ENCODE measurements at regions not wholly inside any gene's neighbourhood (a gene's known extent, or its start where the extent isn't known, plus 50 kb on each side); places are given as distances from the start of the nearest gene placed in this dataset.

GRCh38 chr4:115355329-115355728, 241.9 kb upstream of the NDST4 start:
- no peaks in the 10 kb centered on the region for H3K36me3 Mint-ChIP-seq (ENCODE audit: insufficient read depth)
- no peak overlapping the region for H3K27ac Mint-ChIP-seq (ENCODE audit: low read depth)
- no peak overlapping the region for H3K4me3 Mint-ChIP-seq
- ATAC-seq (replicated peaks; ENCODE audit: extremely low read depth, poor library complexity, severe bottlenecking) (no peak), DNase-seq (ENCODE audit: low spot score in 2 of 2) (no peak)
- H3K4me1 Mint-ChIP-seq: peaks cover 5% of the 10 kb centered on the region
- peaks cover 11% of the 10 kb centered on the region for H3K9me3 Mint-ChIP-seq
- H3K27me3 Mint-ChIP-seq: no peaks in the 10 kb centered on the region

- H3K27ac Mint-ChIP-seq (ENCODE audit: low read depth): no peak overlapping the region
- DNase-seq (ENCODE audit: low spot score in 2 of 2) (no peak), ATAC-seq (replicated peaks; ENCODE audit: extremely low read depth, poor library complexity, severe bottlenecking) (no peak)
- H3K4me3 Mint-ChIP-seq: no peak overlapping the region
- H3K27me3 Mint-ChIP-seq: no peaks in the 10 kb centered on the region
- peaks cover 6% of the 10 kb centered on the region for H3K4me1 Mint-ChIP-seq
- H3K36me3 Mint-ChIP-seq (ENCODE audit: insufficient read depth): no peaks in the 10 kb centered on the region
- H3K9me3 Mint-ChIP-seq: peaks cover 13% of the 10 kb centered on the region
Measured at GRCh38 chr4:115353370-115353769, 239.9 kb upstream of the NDST4 start.

GRCh38 chr4:115343171-115343570, 229.8 kb upstream of the NDST4 start:
- no peak overlapping the region for H3K27ac Mint-ChIP-seq (ENCODE audit: low read depth)
- H3K9me3 Mint-ChIP-seq: no peaks in the 10 kb centered on the region
- no peak for ATAC-seq (replicated peaks; ENCODE audit: extremely low read depth, poor library complexity, severe bottlenecking)
- no peaks in the 10 kb centered on the region for H3K4me1 Mint-ChIP-seq
- no peaks in the 10 kb centered on the region for H3K36me3 Mint-ChIP-seq (ENCODE audit: insufficient read depth)
- no peaks in the 10 kb centered on the region for H3K27me3 Mint-ChIP-seq
- H3K4me3 Mint-ChIP-seq: no peak overlapping the region
- no peak for DNase-seq (ENCODE audit: low spot score in 2 of 2)

- no peak overlapping the region for H3K27ac Mint-ChIP-seq (ENCODE audit: low read depth)
- H3K27me3 Mint-ChIP-seq: no peaks in the 10 kb centered on the region
- no peaks in the 10 kb centered on the region for H3K4me1 Mint-ChIP-seq
- no peaks in the 10 kb centered on the region for H3K9me3 Mint-ChIP-seq
- no peaks in the 10 kb centered on the region for H3K36me3 Mint-ChIP-seq (ENCODE audit: insufficient read depth)
- ATAC-seq (replicated peaks; ENCODE audit: extremely low read depth, poor library complexity, severe bottlenecking) (no peak), DNase-seq (ENCODE audit: low spot score in 2 of 2) (no peak)
- no peak overlapping the region for H3K4me3 Mint-ChIP-seq
Measured at GRCh38 chr4:115334736-115335411, 221.5 kb upstream of the NDST4 start.

- Mint-ChIP-seq H3K9me3 (no peaks in the 10 kb centered on the region), H3K4me3 (no peak overlapping the region), H3K4me1 (no peaks in the 10 kb centered on the region), H3K36me3 (ENCODE audit: insufficient read depth) (no peaks in the 10 kb centered on the region), H3K27me3 (no peaks in the 10 kb centered on the region), H3K27ac (ENCODE audit: low read depth) (no peak overlapping the region)
- ATAC-seq (replicated peaks; ENCODE audit: extremely low read depth, poor library complexity, severe bottlenecking) (no peak), DNase-seq (ENCODE audit: low spot score in 2 of 2) (no peak)
Measured at GRCh38 chr4:115332078-115332477, 218.7 kb upstream of the NDST4 start.

- H3K4me1 Mint-ChIP-seq: no peaks in the 10 kb centered on the region
- DNase-seq (ENCODE audit: low spot score in 2 of 2) (no peak), ATAC-seq (replicated peaks; ENCODE audit: extremely low read depth, poor library complexity, severe bottlenecking) (no peak)
- H3K9me3 Mint-ChIP-seq: no peaks in the 10 kb centered on the region
- no peaks in the 10 kb centered on the region for H3K36me3 Mint-ChIP-seq (ENCODE audit: insufficient read depth)
- no peak overlapping the region for H3K27ac Mint-ChIP-seq (ENCODE audit: low read depth)
- H3K27me3 Mint-ChIP-seq: no peaks in the 10 kb centered on the region
- no peak overlapping the region for H3K4me3 Mint-ChIP-seq
Measured at GRCh38 chr4:115331241-115331640, 217.8 kb upstream of the NDST4 start.

GRCh38 chr4:115325836-115326235, 212.4 kb upstream of the NDST4 start:
- DNase-seq (ENCODE audit: low spot score in 2 of 2) (no peak), ATAC-seq (replicated peaks; ENCODE audit: extremely low read depth, poor library complexity, severe bottlenecking) (no peak)
- Mint-ChIP-seq H3K4me3 (no peak overlapping the region), H3K4me1 (no peaks in the 10 kb centered on the region), H3K9me3 (peaks cover 6% of the 10 kb centered on the region), H3K27ac (ENCODE audit: low read depth) (no peak overlapping the region), H3K36me3 (ENCODE audit: insufficient read depth) (no peaks in the 10 kb centered on the region), H3K27me3 (no peaks in the 10 kb centered on the region)

GRCh38 chr4:115323106-115323707, 209.8 kb upstream of the NDST4 start:
- no peak for ATAC-seq (replicated peaks; ENCODE audit: extremely low read depth, poor library complexity, severe bottlenecking)
- Mint-ChIP-seq H3K9me3 (peaks cover 6% of the 10 kb centered on the region), H3K27ac (ENCODE audit: low read depth) (no peak overlapping the region), H3K36me3 (ENCODE audit: insufficient read depth) (no peaks in the 10 kb centered on the region), H3K4me3 (no peak overlapping the region), H3K4me1 (no peaks in the 10 kb centered on the region), H3K27me3 (no peaks in the 10 kb centered on the region)
- no peak for DNase-seq (ENCODE audit: low spot score in 2 of 2)

- ATAC-seq (replicated peaks; ENCODE audit: extremely low read depth, poor library complexity, severe bottlenecking): no peak
- Mint-ChIP-seq H3K9me3 (no peaks in the 10 kb centered on the region), H3K36me3 (ENCODE audit: insufficient read depth) (no peaks in the 10 kb centered on the region), H3K27me3 (no peaks in the 10 kb centered on the region), H3K4me3 (no peak overlapping the region), H3K27ac (ENCODE audit: low read depth) (no peak overlapping the region), H3K4me1 (no peaks in the 10 kb centered on the region)
- DNase-seq (ENCODE audit: low spot score in 2 of 2): no peak
Measured at GRCh38 chr4:115315182-115315581, 201.8 kb upstream of the NDST4 start.

GRCh38 chr4:115310641-115311040, 197.2 kb upstream of the NDST4 start:
- H3K4me3 Mint-ChIP-seq: no peak overlapping the region
- H3K9me3 Mint-ChIP-seq: no peaks in the 10 kb centered on the region
- DNase-seq (ENCODE audit: low spot score in 2 of 2) (no peak), ATAC-seq (replicated peaks; ENCODE audit: extremely low read depth, poor library complexity, severe bottlenecking) (no peak)
- H3K27me3 Mint-ChIP-seq: no peaks in the 10 kb centered on the region
- no peaks in the 10 kb centered on the region for H3K36me3 Mint-ChIP-seq (ENCODE audit: insufficient read depth)
- H3K27ac Mint-ChIP-seq (ENCODE audit: low read depth): no peak overlapping the region
- H3K4me1 Mint-ChIP-seq: no peaks in the 10 kb centered on the region

GRCh38 chr4:115294717-115295116, 181.3 kb upstream of the NDST4 start:
- no peaks in the 10 kb centered on the region for H3K4me1 Mint-ChIP-seq
- H3K27ac Mint-ChIP-seq (ENCODE audit: low read depth): no peak overlapping the region
- no peaks in the 10 kb centered on the region for H3K36me3 Mint-ChIP-seq (ENCODE audit: insufficient read depth)
- DNase-seq (ENCODE audit: low spot score in 2 of 2) (no peak), ATAC-seq (replicated peaks; ENCODE audit: extremely low read depth, poor library complexity, severe bottlenecking) (no peak)
- no peak overlapping the region for H3K4me3 Mint-ChIP-seq
- no peaks in the 10 kb centered on the region for H3K9me3 Mint-ChIP-seq
- no peaks in the 10 kb centered on the region for H3K27me3 Mint-ChIP-seq

GRCh38 chr4:115293093-115293462, 179.7 kb upstream of the NDST4 start:
- Mint-ChIP-seq H3K36me3 (ENCODE audit: insufficient read depth) (no peaks in the 10 kb centered on the region), H3K4me3 (no peak overlapping the region), H3K9me3 (no peaks in the 10 kb centered on the region), H3K27ac (ENCODE audit: low read depth) (no peak overlapping the region), H3K4me1 (no peaks in the 10 kb centered on the region), H3K27me3 (no peaks in the 10 kb centered on the region)
- DNase-seq (ENCODE audit: low spot score in 2 of 2) (no peak), ATAC-seq (replicated peaks; ENCODE audit: extremely low read depth, poor library complexity, severe bottlenecking) (no peak)

GRCh38 chr4:115292320-115293092, 179.1 kb upstream of the NDST4 start:
- H3K4me3 Mint-ChIP-seq: no peak overlapping the region
- H3K9me3 Mint-ChIP-seq: no peaks in the 10 kb centered on the region
- H3K4me1 Mint-ChIP-seq: no peaks in the 10 kb centered on the region
- H3K27me3 Mint-ChIP-seq: no peaks in the 10 kb centered on the region
- ATAC-seq (replicated peaks; ENCODE audit: extremely low read depth, poor library complexity, severe bottlenecking) (no peak), DNase-seq (ENCODE audit: low spot score in 2 of 2) (no peak)
- H3K36me3 Mint-ChIP-seq (ENCODE audit: insufficient read depth): no peaks in the 10 kb centered on the region
- H3K27ac Mint-ChIP-seq (ENCODE audit: low read depth): no peak overlapping the region
